ENCODE measurements at regions not wholly inside any gene's neighbourhood (a gene's known extent, or its start where the extent isn't known, plus 50 kb on each side); places are given as distances from the start of the nearest gene placed in this dataset.
A peak's percentile ranks its signal among the peaks of the same experiment; 100 is the strongest.
"Not testable (repeated sequence)": the region's sequence is repeated elsewhere in the genome, so short reads cannot be mapped to it uniquely, and the experiment has no call there.

- H3K27ac ChIP-seq; DNase-seq; H3K9me3 ChIP-seq; intact Hi-C loops (cut with DNase I; ENCODE audit: low total_unique reads); H3K36me3 ChIP-seq; H3K4me1 ChIP-seq; H3K27me3 ChIP-seq; H3K4me3 ChIP-seq: not testable (repeated sequence)
Observed at GRCh38 chr1:145553795-145554194, 54.0 kb upstream of the GPR89A start.

GRCh38 chr1:145545055-145545454 is 62.7 kb upstream of the GPR89A start:
- H3K4me3 ChIP-seq, result no peak overlapping the region
- no peak for DNase-seq
- WGBS, 5 donors, result 82 to 90% (median 88%) methylated on average over 2 of the region's 2 CpGs
- no peaks in the 10 kb centered on the region for H3K4me1 ChIP-seq
- H3K36me3 ChIP-seq, result no peaks in the 10 kb centered on the region
- no peaks in the 10 kb centered on the region for H3K9me3 ChIP-seq
- H3K27ac ChIP-seq, result no peak overlapping the region
- intact Hi-C loops (cut with DNase I; ENCODE audit: low total_unique reads), result no loop called here
- TF ChIP-seq EP300 (IDR thresholded peaks at IDR 0.05) (no peak), POLR2A (IDR thresholded peaks at IDR 0.05) (no peak), CTCF (IDR thresholded peaks at IDR 0.05) (no peak), POLR2AphosphoS5 (IDR thresholded peaks at IDR 0.05) (no peak)
- H3K27me3 ChIP-seq, result peaks cover 0 to 12% (median 0%) of the 10 kb centered on the region in 3 donors

- DNase-seq; H3K36me3 ChIP-seq; intact Hi-C loops (cut with DNase I; ENCODE audit: low total_unique reads); H3K4me1 ChIP-seq; H3K9me3 ChIP-seq; H3K27ac ChIP-seq; H3K4me3 ChIP-seq: not testable (repeated sequence)
- 62 to 69% (median 64%) methylated on average over 3 to 4 of the region's 6 CpGs for WGBS, 5 donors
- peaks cover 0 to 12% (median 0%) of the 10 kb centered on the region in 3 donors for H3K27me3 ChIP-seq
Observed at GRCh38 chr1:145541685-145542084, 66.1 kb upstream of the GPR89A start.

GRCh38 chr1:145541246-145541645 is 66.5 kb upstream of the GPR89A start:
- 35 to 50% (median 41%) methylated on average over 9 of the region's 9 CpGs for WGBS, 5 donors
- peaks cover 0 to 12% (median 0%) of the 10 kb centered on the region in 3 donors for H3K27me3 ChIP-seq
- intact Hi-C loops (cut with DNase I; ENCODE audit: low total_unique reads); H3K9me3 ChIP-seq; H3K36me3 ChIP-seq; DNase-seq; H3K4me1 ChIP-seq; H3K27ac ChIP-seq; H3K4me3 ChIP-seq: not testable (repeated sequence)

GRCh38 chr1:145538118-145538882 is 69.5 kb upstream of the GPR89A start:
- H3K9me3 ChIP-seq; H3K4me3 ChIP-seq; H3K36me3 ChIP-seq; H3K4me1 ChIP-seq; H3K27me3 ChIP-seq; intact Hi-C loops (cut with DNase I; ENCODE audit: low total_unique reads); H3K27ac ChIP-seq: not testable (repeated sequence)
- peak in 1 of 2 donors; percentile 1 for DNase-seq
- WGBS, 5 donors, result 54 to 74% (median 67%) methylated on average over 3 of the region's 3 CpGs

GRCh38 chr1:145537003-145537402 is 70.8 kb upstream of the GPR89A start:
- H3K27ac ChIP-seq; DNase-seq; H3K9me3 ChIP-seq; H3K27me3 ChIP-seq; H3K36me3 ChIP-seq; H3K4me3 ChIP-seq; intact Hi-C loops (cut with DNase I; ENCODE audit: low total_unique reads); H3K4me1 ChIP-seq: not testable (repeated sequence)
- WGBS, 5 donors, result 75 to 93% (median 79%) methylated on average over 2 of the region's 2 CpGs

GRCh38 chr1:145535461-145535860 is 72.3 kb upstream of the GPR89A start:
- WGBS, 5 donors, result 0 to 9% (median 2%) methylated on average over 2 of the region's 2 CpGs
- H3K27me3 ChIP-seq; H3K36me3 ChIP-seq; intact Hi-C loops (cut with DNase I; ENCODE audit: low total_unique reads); H3K9me3 ChIP-seq; H3K27ac ChIP-seq; H3K4me3 ChIP-seq; H3K4me1 ChIP-seq: not testable (repeated sequence)
- peak in 1 of 2 donors; percentile 34 for DNase-seq

GRCh38 chr1:145528068-145528564 is 79.7 kb upstream of the GPR89A start:
- H3K4me1 ChIP-seq; DNase-seq; H3K36me3 ChIP-seq; H3K9me3 ChIP-seq; H3K27ac ChIP-seq; H3K4me3 ChIP-seq; intact Hi-C loops (cut with DNase I; ENCODE audit: low total_unique reads): not testable (repeated sequence)
- H3K27me3 ChIP-seq, result peaks cover 0 to 12% (median 3%) of the 10 kb centered on the region in 3 donors
- 42 to 75% (median 55%) methylated on average over 1 of the region's 1 CpG for WGBS, 5 donors

- H3K4me3 ChIP-seq; H3K4me1 ChIP-seq; H3K36me3 ChIP-seq; H3K27ac ChIP-seq; intact Hi-C loops (cut with DNase I; ENCODE audit: low total_unique reads); DNase-seq; H3K9me3 ChIP-seq; H3K27me3 ChIP-seq: not testable (repeated sequence)
- 65 to 87% (median 79%) methylated on average over 3 of the region's 3 CpGs for whole genome bisulfite sequencing, 5 donors
Observed at GRCh38 chr1:145520159-145520558, 87.6 kb upstream of the GPR89A start.

- DNase-seq; intact Hi-C loops (cut with DNase I; ENCODE audit: low total_unique reads): not testable (repeated sequence)
Observed at GRCh38 chr1:145519302-145519701, 88.5 kb upstream of the GPR89A start.

GRCh38 chr1:145513017-145513416 is 87.6 kb upstream of the NBPF20 start:
- H3K9me3 ChIP-seq; intact Hi-C loops (cut with DNase I; ENCODE audit: low total_unique reads); DNase-seq; H3K4me1 ChIP-seq; H3K27ac ChIP-seq; H3K36me3 ChIP-seq; H3K27me3 ChIP-seq; H3K4me3 ChIP-seq: not testable (repeated sequence)
- 0 to 3% (median 0%) methylated on average over 1 of the region's 2 CpGs; no CpG with 5 or more reads in 1 of the 5 donors for WGBS, 5 donors

More at GRCh38 chr1:145519302-145519701, 88.5 kb upstream of the GPR89A start:
- not testable (repeated sequence) for H3K4me3 ChIP-seq, H3K9me3 ChIP-seq, H3K36me3 ChIP-seq, H3K4me1 ChIP-seq, H3K27ac ChIP-seq, H3K27me3 ChIP-seq
- 57 to 72% (median 60%) methylated on average over 3 of the region's 3 CpGs for WGBS, 5 donors

All from stomach (tissue), 8 donors.